Nephron progenitor cell (in vitro differentiated cells): ENCODE measurements at regions not wholly inside any gene's neighbourhood (a gene's known extent, or its start where the extent isn't known, plus 50 kb on each side); places are given as distances from the start of the nearest gene placed in this dataset.

Experiments used
- DNase-seq: peaks from one replicate; pipeline ENCODE4 v3.0.0; 2021
- H3K27ac Mint-ChIP-seq: 2 replicates; pipeline ENCODE4 v1.8.0; 2021; ENCODE audit warnings: mild to moderate bottlenecking, moderate library complexity, mixed read lengths
- H3K27me3 Mint-ChIP-seq: 2 replicates; pipeline ENCODE4 v1.8.0; 2021; ENCODE audit warnings: mild to moderate bottlenecking, low read depth, mixed read lengths; ENCODE audit not compliant: poor library complexity
- H3K36me3 Mint-ChIP-seq: 2 replicates; pipeline ENCODE4 v1.8.0; 2021; ENCODE audit warnings: low read depth, mixed read lengths
- H3K4me1 Mint-ChIP-seq: 2 replicates; pipeline ENCODE4 v1.8.0; 2021; ENCODE audit warnings: mixed read lengths
- H3K4me3 Mint-ChIP-seq: 2 replicates; pipeline ENCODE4 v1.8.0; 2021; ENCODE audit warnings: mild to moderate bottlenecking, moderate library complexity, mixed read lengths
- H3K9me3 Mint-ChIP-seq: 2 replicates; pipeline ENCODE4 v1.8.0; 2021; ENCODE audit warnings: mild to moderate bottlenecking, moderate library complexity, mixed read lengths
- TF ChIP-seq, protein P1 (sequence below): fragments of 200-600 bp; sonication (generic); IDR thresholded peaks from 2 replicates; pipeline ENCODE4 v1.5.0; 2021; ENCODE audit warnings: antibody characterized with exemption

DNA sequence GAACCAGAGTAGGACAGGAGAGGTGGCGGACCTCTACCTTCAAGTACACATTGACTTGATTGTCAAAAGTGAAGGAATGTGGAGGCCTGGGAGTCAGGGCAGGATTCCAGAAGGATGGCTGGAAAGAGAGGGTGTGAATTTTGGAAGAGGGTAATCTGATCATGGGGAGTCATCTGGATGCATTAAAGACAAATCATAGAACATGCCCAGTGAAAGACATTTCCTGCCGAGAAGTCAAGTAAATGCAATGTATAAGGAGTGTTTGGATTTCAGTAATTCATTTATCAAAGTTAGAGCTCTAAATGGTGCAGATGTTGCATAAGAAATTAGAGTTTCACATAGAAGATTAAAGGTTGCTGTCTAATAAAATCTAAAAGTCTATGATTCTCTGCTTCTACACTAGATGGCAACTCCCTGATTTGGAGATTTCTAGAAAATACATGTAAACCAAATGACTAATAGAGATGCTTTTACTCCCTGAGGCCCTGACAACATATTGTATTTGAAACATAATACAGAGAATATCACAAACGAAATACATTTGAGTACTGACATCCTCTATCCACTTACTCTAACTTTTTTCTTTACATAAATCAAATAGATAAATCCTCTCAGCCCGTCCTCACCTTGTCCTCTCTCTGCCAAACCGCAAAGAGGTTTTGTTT is 91.3 kb downstream of the KCNA5 start:
- H3K27ac Mint-ChIP-seq: peak overlapping the region; percentile 16
- peaks cover 17% of the 10 kb centered on the region for H3K4me1 Mint-ChIP-seq
- H3K4me3 Mint-ChIP-seq: no peak overlapping the region
- TF ChIP-seq, protein P1, sequence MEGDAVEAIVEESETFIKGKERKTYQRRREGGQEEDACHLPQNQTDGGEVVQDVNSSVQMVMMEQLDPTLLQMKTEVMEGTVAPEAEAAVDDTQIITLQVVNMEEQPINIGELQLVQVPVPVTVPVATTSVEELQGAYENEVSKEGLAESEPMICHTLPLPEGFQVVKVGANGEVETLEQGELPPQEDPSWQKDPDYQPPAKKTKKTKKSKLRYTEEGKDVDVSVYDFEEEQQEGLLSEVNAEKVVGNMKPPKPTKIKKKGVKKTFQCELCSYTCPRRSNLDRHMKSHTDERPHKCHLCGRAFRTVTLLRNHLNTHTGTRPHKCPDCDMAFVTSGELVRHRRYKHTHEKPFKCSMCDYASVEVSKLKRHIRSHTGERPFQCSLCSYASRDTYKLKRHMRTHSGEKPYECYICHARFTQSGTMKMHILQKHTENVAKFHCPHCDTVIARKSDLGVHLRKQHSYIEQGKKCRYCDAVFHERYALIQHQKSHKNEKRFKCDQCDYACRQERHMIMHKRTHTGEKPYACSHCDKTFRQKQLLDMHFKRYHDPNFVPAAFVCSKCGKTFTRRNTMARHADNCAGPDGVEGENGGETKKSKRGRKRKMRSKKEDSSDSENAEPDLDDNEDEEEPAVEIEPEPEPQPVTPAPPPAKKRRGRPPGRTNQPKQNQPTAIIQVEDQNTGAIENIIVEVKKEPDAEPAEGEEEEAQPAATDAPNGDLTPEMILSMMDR: no peak
- no peaks in the 10 kb centered on the region for H3K36me3 Mint-ChIP-seq
- peaks cover 9% of the 10 kb centered on the region for H3K9me3 Mint-ChIP-seq
- H3K27me3 Mint-ChIP-seq: peaks cover 19% of the 10 kb centered on the region
- DNase-seq: no peak

- peaks cover 9% of the 10 kb centered on the region for H3K27me3 Mint-ChIP-seq
- TF ChIP-seq, protein P1: no peak
- H3K9me3 Mint-ChIP-seq: peaks cover 39% of the 10 kb centered on the region
- peaks cover 12% of the 10 kb centered on the region for H3K36me3 Mint-ChIP-seq
- peaks cover 19% of the 10 kb centered on the region for H3K4me1 Mint-ChIP-seq
- peak overlapping the region; percentile 59 for H3K27ac Mint-ChIP-seq
- no peak overlapping the region for H3K4me3 Mint-ChIP-seq
- DNase-seq: no peak
Measured at GRCh38 chr12:5138256-5138655, 94.6 kb downstream of the KCNA5 start.

DNA sequence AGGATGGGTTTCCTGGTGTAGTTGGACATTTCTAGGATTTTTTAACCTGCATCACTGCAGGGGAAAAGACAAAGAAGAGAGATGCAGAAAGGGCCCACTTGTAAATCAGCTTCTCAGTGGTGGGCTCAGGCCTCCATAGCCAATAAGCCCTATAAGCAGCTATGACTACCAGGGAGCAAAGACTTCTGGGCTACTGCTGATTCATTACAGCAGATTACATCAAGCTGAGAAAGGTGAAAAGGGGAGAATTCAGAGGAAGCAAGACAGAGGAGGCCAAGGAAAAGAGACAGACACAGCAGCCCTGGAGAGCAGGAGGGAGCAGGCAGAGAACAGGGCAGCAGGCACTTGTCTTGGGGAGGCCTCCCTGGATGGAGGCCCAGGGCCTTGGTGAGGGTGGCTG is 95.2 kb downstream of the KCNA5 start:
- Mint-ChIP-seq H3K4me3 (no peak overlapping the region), H3K36me3 (peaks cover 14% of the 10 kb centered on the region), H3K9me3 (peaks cover 44% of the 10 kb centered on the region), H3K27ac (peak overlapping the region; percentile 38), H3K4me1 (peaks cover 22% of the 10 kb centered on the region), H3K27me3 (peaks cover 8% of the 10 kb centered on the region)
- TF ChIP-seq, protein P1: no peak
- no peak for DNase-seq

DNA sequence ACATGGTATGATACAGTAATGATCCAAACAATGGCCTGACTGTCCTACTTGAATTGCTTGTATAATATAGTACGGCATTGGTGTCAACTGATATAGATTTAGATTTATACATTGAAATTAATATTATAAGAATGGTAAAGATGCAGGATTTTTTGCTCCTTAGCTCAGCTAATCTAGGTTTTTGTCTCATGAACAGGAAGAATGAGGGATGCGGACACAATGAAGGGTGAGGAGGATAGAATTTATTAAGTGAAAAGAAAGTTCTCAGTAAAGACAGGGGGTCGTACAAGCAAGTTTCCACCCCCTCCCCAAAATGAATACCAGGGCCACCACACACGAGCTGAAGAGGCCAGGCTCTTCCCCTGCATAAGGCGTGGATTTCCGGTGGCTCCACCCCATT is 96.1 kb downstream of the KCNA5 start:
- TF ChIP-seq, protein P1: no peak
- Mint-ChIP-seq H3K27me3 (peaks cover 8% of the 10 kb centered on the region), H3K36me3 (peaks cover 14% of the 10 kb centered on the region), H3K4me1 (peaks cover 22% of the 10 kb centered on the region), H3K9me3 (peaks cover 49% of the 10 kb centered on the region), H3K4me3 (no peak overlapping the region), H3K27ac (no peak overlapping the region)
- no peak for DNase-seq

DNA sequence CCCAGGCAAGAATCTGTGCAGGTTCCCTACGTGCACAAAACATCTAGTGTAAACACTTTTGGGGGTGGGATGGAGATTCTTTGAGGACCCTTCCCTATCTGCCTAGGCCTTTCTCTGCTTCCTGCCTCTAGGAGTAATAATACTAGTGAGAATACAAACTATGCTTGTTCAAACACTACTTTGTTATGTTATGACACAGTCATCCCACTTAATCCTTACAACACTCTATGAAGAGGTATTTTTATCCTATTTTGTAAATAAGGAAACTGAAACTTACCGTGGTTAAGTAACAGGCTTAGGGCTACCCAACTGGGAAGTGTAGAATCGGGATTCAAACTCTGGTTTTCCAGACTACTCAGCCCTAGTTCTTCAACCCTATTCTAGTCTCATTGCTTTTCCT is 96.5 kb downstream of the KCNA5 start:
- Mint-ChIP-seq H3K4me1 (peaks cover 17% of the 10 kb centered on the region), H3K27me3 (peaks cover 8% of the 10 kb centered on the region)
- TF ChIP-seq, protein P1: no peak

DNA sequence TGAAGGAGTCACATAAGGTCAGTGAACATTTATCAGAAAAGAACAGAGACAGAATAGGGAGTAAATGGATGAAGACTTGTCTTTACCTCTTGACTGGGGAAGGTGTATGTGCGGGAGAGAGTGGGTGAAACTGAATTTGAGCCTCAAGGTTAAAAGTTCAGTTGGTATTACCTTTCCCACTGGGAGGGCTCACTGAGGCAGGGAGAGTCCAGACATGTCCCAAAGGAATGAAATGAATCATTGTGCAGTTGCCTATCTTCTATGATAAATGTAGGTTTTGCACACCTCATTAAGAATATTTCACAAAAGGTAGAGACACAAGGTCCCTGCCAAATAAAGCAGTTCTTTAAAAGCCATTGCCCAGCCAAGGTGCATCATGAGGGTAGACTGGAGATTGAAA is 105.2 kb downstream of the KCNA5 start:
- no peaks in the 10 kb centered on the region for H3K36me3 Mint-ChIP-seq
- TF ChIP-seq, protein P1: no peak
- no peak overlapping the region for H3K27ac Mint-ChIP-seq
- H3K4me3 Mint-ChIP-seq: no peak overlapping the region
- H3K27me3 Mint-ChIP-seq: peaks cover 5% of the 10 kb centered on the region
- H3K9me3 Mint-ChIP-seq: peaks cover 5% of the 10 kb centered on the region
- DNase-seq: no peak
- H3K4me1 Mint-ChIP-seq: peaks cover 57% of the 10 kb centered on the region

More for the DNA sequence above, 96.5 kb downstream of the KCNA5 start:
- H3K27ac Mint-ChIP-seq: no peak overlapping the region
- no peak for DNase-seq
- peaks cover 14% of the 10 kb centered on the region for H3K36me3 Mint-ChIP-seq
- no peak overlapping the region for H3K4me3 Mint-ChIP-seq
- H3K9me3 Mint-ChIP-seq: peaks cover 49% of the 10 kb centered on the region
